CD1c-positive myeloid dendritic cell (primary cell): ENCODE measurements at regions not wholly inside any gene's neighbourhood (a gene's known extent, or its start where the extent isn't known, plus 50 kb on each side); places are given as distances from the start of the nearest gene placed in this dataset.
"Not testable (repeated sequence)": the region's sequence is repeated elsewhere in the genome, so short reads cannot be mapped to it uniquely, and the experiment has no call there.

Source experiments
- DNase-seq: peaks from one replicate; pipeline ENCODE4 v3.0.0-alpha.2; 2016; ENCODE audit errors: extremely low spot score

DNA sequence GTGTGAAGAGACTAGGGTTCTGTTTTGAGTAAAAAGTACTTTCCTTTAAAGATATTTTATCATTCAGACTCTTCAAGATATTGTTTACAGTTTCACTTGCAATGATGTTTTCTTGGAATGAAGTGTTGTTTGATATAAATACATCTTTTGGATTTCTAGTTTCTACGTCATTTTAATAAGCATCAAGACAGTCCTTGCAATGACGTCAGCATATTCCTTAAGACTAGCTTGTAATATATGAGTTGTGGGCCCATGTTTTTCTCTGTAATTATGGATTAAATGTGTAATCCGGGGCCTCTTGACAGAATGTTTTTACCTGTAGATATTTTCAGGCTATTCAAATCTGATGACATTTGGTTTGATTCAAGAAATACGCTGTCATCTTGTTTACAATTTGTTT is 66.1 kb downstream of the RBMX2 start:
- no peak for DNase-seq

GRCh38 chrX:130468395-130468923 is 66.7 kb downstream of the RBMX2 start:
- no peak for DNase-seq

GRCh38 chrX:130482871-130483270 is 81.1 kb downstream of the RBMX2 start:
- DNase-seq = no peak

DNA sequence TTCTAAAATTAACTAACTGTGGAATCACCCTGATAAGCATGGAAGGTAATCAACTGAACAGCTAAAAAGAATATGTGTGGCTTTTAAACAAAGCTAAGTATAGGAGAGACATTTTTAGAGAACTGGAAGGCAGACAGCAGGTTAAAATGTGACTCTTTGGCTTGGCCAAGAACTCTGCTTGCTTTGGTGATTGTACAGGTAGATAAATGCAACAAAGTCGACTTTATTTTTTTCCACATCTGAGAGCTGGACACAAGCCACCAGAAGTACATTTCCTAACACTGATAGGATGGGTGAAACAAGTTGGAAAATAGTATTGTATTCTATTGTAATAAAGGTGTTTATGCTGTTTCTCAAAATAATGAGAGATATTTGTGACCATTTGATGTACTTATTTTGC is 84.1 kb downstream of the RBMX2 start:
- no peak for DNase-seq

GRCh38 chrX:130495502-130495901 is 93.7 kb downstream of the RBMX2 start:
- DNase-seq = not testable (repeated sequence)

GRCh38 chrX:130497531-130497930 is 95.7 kb downstream of the RBMX2 start:
- DNase-seq = no peak

DNA sequence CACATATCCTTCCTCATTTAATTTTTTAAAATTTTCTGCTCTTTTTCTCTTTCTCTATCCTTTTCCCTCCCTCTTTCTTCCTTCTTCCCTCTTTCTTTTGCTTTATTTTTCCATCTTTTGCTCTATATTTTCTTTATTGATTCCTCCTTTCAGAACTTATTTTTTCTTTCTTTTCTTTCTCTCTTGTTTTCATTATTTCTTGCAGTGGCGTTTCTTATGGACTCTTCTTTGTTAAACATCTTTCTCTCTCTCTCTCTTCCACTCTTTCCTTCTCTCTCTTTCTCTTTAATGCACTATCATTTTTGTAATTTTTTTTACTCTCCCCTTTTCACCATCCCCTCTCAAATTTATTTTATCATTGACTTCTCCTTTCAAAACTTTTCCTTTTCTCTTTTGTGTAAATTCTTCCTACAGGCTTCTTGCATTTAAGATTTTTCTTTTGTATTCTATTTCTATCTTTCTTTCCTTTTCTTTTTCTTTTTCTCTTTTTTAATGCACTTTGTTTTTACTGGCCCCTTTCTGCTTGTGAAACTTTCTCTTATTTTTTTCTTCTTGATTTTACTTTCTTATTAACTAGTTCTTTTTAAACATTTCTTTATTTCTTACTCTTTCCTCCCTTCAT is 97.0 kb downstream of the RBMX2 start:
- no peak for DNase-seq

- no peak for DNase-seq
Observed at GRCh38 chrX:130502016-130502570, 100.3 kb downstream of the RBMX2 start.

- DNase-seq = no peak
Observed at GRCh38 chrX:130504019-130504418, 102.2 kb downstream of the RBMX2 start.

- no peak for DNase-seq
Observed at GRCh38 chrX:130507015-130507414, 105.2 kb downstream of the RBMX2 start.

DNA sequence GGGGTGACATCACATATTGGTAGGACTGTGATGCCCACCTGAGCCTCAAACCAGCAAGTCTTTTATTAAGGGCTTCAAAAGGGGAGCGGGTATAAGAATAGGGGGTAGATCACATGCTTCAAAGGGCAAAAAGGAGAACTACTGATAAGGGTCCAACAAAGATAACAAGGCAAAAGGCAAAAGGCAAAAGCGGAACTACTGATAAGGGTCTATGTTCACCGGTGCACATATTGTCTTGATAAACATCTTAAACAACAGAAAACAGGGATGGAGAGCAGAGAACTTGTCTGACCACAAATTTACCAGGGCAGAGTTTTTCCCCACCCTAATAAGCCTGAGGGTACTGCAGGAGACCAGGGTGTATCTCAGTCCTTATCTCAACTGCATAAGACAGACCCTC is 110.7 kb downstream of the RBMX2 start:
- not testable (repeated sequence) for DNase-seq

GRCh38 chrX:130516123-130516522 is 114.3 kb downstream of the RBMX2 start:
- no peak for DNase-seq

GRCh38 chrX:130523460-130524394 is 121.9 kb downstream of the RBMX2 start:
- no peak for DNase-seq

GRCh38 chrX:130524476-130525194 is 122.8 kb downstream of the RBMX2 start:
- no peak for DNase-seq

DNA sequence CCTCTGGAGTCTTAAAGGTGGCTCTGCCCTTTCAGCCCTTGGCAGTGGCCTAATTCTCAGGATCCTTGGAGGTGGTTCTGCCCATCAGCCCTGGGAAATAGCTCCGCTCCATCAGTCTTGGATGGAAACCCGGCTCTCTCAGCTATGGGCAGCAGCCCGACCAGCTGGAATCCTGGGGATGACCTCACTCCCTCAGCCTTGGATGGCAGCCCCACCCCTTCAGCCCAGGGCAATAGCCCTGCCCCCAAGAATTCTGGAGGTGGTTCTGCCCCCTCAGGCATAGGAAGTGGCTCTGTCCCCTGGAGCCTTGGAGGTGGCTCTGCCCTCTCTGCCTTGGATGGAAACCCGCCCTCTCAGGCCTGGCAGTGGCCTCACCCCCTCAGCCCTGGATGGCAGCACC is 127.7 kb downstream of the RBMX2 start:
- DNase-seq = no peak

GRCh38 chrX:130531066-130531465 is 129.3 kb downstream of the RBMX2 start:
- DNase-seq = no peak

DNA sequence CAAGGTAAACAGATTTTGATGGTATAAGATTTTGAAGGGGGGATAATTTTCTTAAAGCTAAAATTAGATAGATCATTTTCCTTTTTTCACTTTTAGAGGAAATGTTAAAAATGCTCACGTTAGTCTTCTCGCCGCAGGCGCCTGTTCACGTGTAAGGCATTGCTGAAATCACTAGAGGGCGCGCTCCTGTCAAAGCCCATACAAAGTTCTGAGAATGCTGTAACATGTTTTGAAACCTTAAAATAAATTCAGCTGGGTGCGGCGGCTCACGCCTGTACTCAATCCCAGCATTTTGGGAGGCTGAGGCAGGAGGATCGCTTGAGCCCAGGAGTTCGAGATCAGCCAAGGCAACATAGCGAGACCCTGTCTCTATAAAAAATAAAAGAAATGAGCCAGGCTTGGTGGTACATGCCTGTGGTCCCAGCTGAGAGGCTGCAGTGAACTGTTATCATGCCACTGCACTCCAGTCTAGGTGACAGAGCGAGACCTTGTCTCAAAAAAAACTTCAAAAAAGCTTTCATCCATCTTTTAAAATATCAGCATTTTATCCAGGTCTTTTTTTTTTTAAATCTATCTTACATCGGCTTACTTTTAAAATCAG is 138.0 kb downstream of the RBMX2 start:
- peak; percentile 42 for DNase-seq

DNA sequence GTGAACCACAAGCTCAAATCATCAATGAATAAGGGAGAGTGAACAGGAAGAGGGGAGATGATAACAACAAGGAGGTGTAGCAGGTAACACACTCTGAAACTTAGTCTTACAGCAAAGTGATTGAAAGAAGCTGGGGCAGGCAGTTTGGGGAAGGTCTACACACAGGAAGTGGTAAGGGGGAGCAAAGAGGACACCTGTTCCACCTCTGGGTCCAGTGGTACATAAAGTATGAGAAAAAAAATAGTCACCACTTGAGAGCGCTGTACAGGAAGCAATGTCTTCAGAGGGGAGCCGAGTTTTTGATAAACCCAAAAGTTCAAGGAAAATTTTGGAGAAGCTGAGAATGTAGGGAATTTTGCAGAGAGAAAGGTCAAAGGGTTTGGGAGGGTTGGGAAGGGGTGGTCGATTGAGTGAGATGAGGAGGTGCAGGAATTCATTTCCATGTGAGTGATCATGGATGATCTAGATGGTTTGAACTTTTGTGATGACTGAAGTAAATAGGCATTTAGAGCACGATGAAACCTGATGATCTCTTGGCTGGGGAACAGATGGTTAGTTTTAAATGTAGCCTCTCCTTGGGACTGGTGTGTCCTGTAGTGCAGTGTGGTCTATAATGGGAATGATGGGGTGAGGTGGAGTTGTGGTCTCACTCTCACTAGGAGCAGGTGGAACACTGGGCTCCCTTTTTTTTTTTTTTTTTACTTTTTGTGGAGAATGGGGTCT is 142.0 kb downstream of the RBMX2 start:
- no peak for DNase-seq

- no peak for DNase-seq
Observed at GRCh38 chrX:130545796-130546195, 144.0 kb downstream of the RBMX2 start.

GRCh38 chrX:130549382-130549781 is 147.6 kb downstream of the RBMX2 start:
- not testable (repeated sequence) for DNase-seq

GRCh38 chrX:130550351-130550750 is 148.6 kb downstream of the RBMX2 start:
- no peak for DNase-seq
